ENCODE measurements at regions not wholly inside any gene's neighbourhood (a gene's known extent, or its start where the extent isn't known, plus 50 kb on each side); places are given as distances from the start of the nearest gene placed in this dataset.
A peak's percentile ranks its signal among the peaks of the same experiment; 100 is the strongest.

- FAIRE-seq = no peak
- DNase-seq (ENCODE audit: insufficient read length, low spot score) = no peak
- TF ChIP-seq PAX5 (IDR thresholded peaks at IDR 0.05; ENCODE audit: insufficient read depth, low read length, severe bottlenecking) (no peak), POLR2A (IDR thresholded peaks at IDR 0.05; ENCODE audit: low read depth, low read length) (no peak), TAF1 (IDR thresholded peaks at IDR 0.05; ENCODE audit: low read depth, low read length) (no peak), SPI1 (IDR thresholded peaks at IDR 0.05; ENCODE audit: low read depth, low read length) (no peak), POLR2AphosphoS5 (IDR thresholded peaks at IDR 0.05; ENCODE audit: low read depth, low read length) (no peak), POU2F2 (IDR thresholded peaks at IDR 0.05; ENCODE audit: low read depth, low read length) (no peak)
These were observed 97.7 kb downstream of the CD47 start for GRCh38 chr3:107992976-107993684.

GRCh38 chr3:107990926-107991325 is 99.9 kb downstream of the CD47 start:
- no peak for TF ChIP-seq PAX5 (IDR thresholded peaks at IDR 0.05; ENCODE audit: insufficient read depth, low read length, severe bottlenecking)
- no peak for TF ChIP-seq SPI1 (IDR thresholded peaks at IDR 0.05; ENCODE audit: low read depth, low read length)
- no peak for TF ChIP-seq POLR2AphosphoS5 (IDR thresholded peaks at IDR 0.05; ENCODE audit: low read depth, low read length)
- TF ChIP-seq TAF1 (IDR thresholded peaks at IDR 0.05; ENCODE audit: low read depth, low read length) = no peak
- no peak for TF ChIP-seq POU2F2 (IDR thresholded peaks at IDR 0.05; ENCODE audit: low read depth, low read length)
- no peak for TF ChIP-seq POLR2A (IDR thresholded peaks at IDR 0.05; ENCODE audit: low read depth, low read length)
- no peak for FAIRE-seq
- no peak for DNase-seq (ENCODE audit: insufficient read length, low spot score)

GRCh38 chr3:107990433-107990832 is 100.4 kb downstream of the CD47 start:
- no peak for FAIRE-seq
- no peak for TF ChIP-seq POU2F2 (IDR thresholded peaks at IDR 0.05; ENCODE audit: low read depth, low read length)
- no peak for DNase-seq (ENCODE audit: insufficient read length, low spot score)

- DNase-seq (ENCODE audit: insufficient read length, low spot score) (no peak), FAIRE-seq (no peak)
- TF ChIP-seq POU2F2 (IDR thresholded peaks at IDR 0.05; ENCODE audit: low read depth, low read length) (no peak), POLR2A (IDR thresholded peaks at IDR 0.05; ENCODE audit: low read depth, low read length) (no peak), POLR2AphosphoS5 (IDR thresholded peaks at IDR 0.05; ENCODE audit: low read depth, low read length) (no peak), PAX5 (IDR thresholded peaks at IDR 0.05; ENCODE audit: insufficient read depth, low read length, severe bottlenecking) (no peak), TAF1 (IDR thresholded peaks at IDR 0.05; ENCODE audit: low read depth, low read length) (no peak), SPI1 (IDR thresholded peaks at IDR 0.05; ENCODE audit: low read depth, low read length) (no peak)
These were observed 101.2 kb downstream of the CD47 start for GRCh38 chr3:107989661-107990060.

GRCh38 chr3:107988460-107989175 is 102.2 kb downstream of the CD47 start:
- FAIRE-seq = no peak
- TF ChIP-seq TAF1 (IDR thresholded peaks at IDR 0.05; ENCODE audit: low read depth, low read length) (no peak), POLR2A (IDR thresholded peaks at IDR 0.05; ENCODE audit: low read depth, low read length) (no peak), PAX5 (IDR thresholded peaks at IDR 0.05; ENCODE audit: insufficient read depth, low read length, severe bottlenecking) (no peak), POLR2AphosphoS5 (IDR thresholded peaks at IDR 0.05; ENCODE audit: low read depth, low read length) (no peak), SPI1 (IDR thresholded peaks at IDR 0.05; ENCODE audit: low read depth, low read length) (no peak)
- no peak for DNase-seq (ENCODE audit: insufficient read length, low spot score)

- TF ChIP-seq POU2F2 (IDR thresholded peaks at IDR 0.05; ENCODE audit: low read depth, low read length) (no peak), PAX5 (IDR thresholded peaks at IDR 0.05; ENCODE audit: insufficient read depth, low read length, severe bottlenecking) (no peak), SPI1 (IDR thresholded peaks at IDR 0.05; ENCODE audit: low read depth, low read length) (no peak), POLR2AphosphoS5 (IDR thresholded peaks at IDR 0.05; ENCODE audit: low read depth, low read length) (no peak), TAF1 (IDR thresholded peaks at IDR 0.05; ENCODE audit: low read depth, low read length) (no peak), POLR2A (IDR thresholded peaks at IDR 0.05; ENCODE audit: low read depth, low read length) (no peak)
- FAIRE-seq (no peak), DNase-seq (ENCODE audit: insufficient read length, low spot score) (no peak)
These were observed 103.5 kb downstream of the CD47 start for GRCh38 chr3:107987036-107987939.

GRCh38 chr3:107986505-107986904 is 104.3 kb downstream of the CD47 start:
- TF ChIP-seq SPI1 (IDR thresholded peaks at IDR 0.05; ENCODE audit: low read depth, low read length) (no peak), TAF1 (IDR thresholded peaks at IDR 0.05; ENCODE audit: low read depth, low read length) (no peak), POU2F2 (IDR thresholded peaks at IDR 0.05; ENCODE audit: low read depth, low read length) (no peak), POLR2AphosphoS5 (IDR thresholded peaks at IDR 0.05; ENCODE audit: low read depth, low read length) (no peak), PAX5 (IDR thresholded peaks at IDR 0.05; ENCODE audit: insufficient read depth, low read length, severe bottlenecking) (no peak), POLR2A (IDR thresholded peaks at IDR 0.05; ENCODE audit: low read depth, low read length) (no peak)
- DNase-seq (ENCODE audit: insufficient read length, low spot score) (no peak), FAIRE-seq (no peak)

- TF ChIP-seq POLR2AphosphoS5 (IDR thresholded peaks at IDR 0.05; ENCODE audit: low read depth, low read length) (no peak), SPI1 (IDR thresholded peaks at IDR 0.05; ENCODE audit: low read depth, low read length) (peak; percentile 92), TAF1 (IDR thresholded peaks at IDR 0.05; ENCODE audit: low read depth, low read length) (no peak)
- FAIRE-seq = no peak
- DNase-seq (ENCODE audit: insufficient read length, low spot score) = peak; percentile 16
These were observed 105.3 kb downstream of the CD47 start for GRCh38 chr3:107985496-107985895.

GRCh38 chr3:107983247-107983646 is 107.6 kb downstream of the CD47 start:
- no peak for FAIRE-seq
- TF ChIP-seq PAX5 (IDR thresholded peaks at IDR 0.05; ENCODE audit: insufficient read depth, low read length, severe bottlenecking) = no peak
- DNase-seq (ENCODE audit: insufficient read length, low spot score) = no peak
